SU-DHL-6 (cell line): ENCODE measurements at regions not wholly inside any gene's neighbourhood (a gene's known extent, or its start where the extent isn't known, plus 50 kb on each side); places are given as distances from the start of the nearest gene placed in this dataset.

ENCODE experiments used
- H2AFZ ChIP-seq: fragments of 200-600 bp; sonication (generic); 2 replicates; pipeline ENCODE4 v1.6.1; 2014; ENCODE audit warnings: low read depth, mild to moderate bottlenecking, moderate library complexity, mixed read lengths, antibody characterized with exemption, low read length; ENCODE audit not compliant: severe bottlenecking
- H3F3A ChIP-seq: fragments of 200-600 bp; shearing (Covaris generic); 2 replicates; pipeline ENCODE4 v1.6.0; 2016; ENCODE audit warnings: antibody characterized with exemption, mild to moderate bottlenecking; ENCODE audit not compliant: insufficient read depth
- H3K27ac ChIP-seq: fragments of 200-600 bp; sonication (generic); 2 replicates; pipeline ENCODE4 v1.5.1; 2016; ENCODE audit warnings: low read depth, mild to moderate bottlenecking, low read length, moderate library complexity, mixed read lengths
- H3K27me3 ChIP-seq: fragments of 200-600 bp; sonication (generic), shearing (Covaris generic); 2 replicates; pipeline ENCODE4 v1.6.0; 2014; ENCODE audit warnings: mild to moderate bottlenecking, low read length
- H3K36me3 ChIP-seq: fragments of 200-600 bp; sonication (generic); 2 replicates; pipeline ENCODE4 v1.6.1; 2014; ENCODE audit warnings: mild to moderate bottlenecking, low read length, mixed read lengths
- H3K4me2 ChIP-seq: fragments of 300-600, 200-600 bp; shearing (Covaris generic), sonication (generic); 2 replicates; pipeline ENCODE4 v1.6.0; 2014; ENCODE audit warnings: low read length, low read depth, mild to moderate bottlenecking; ENCODE audit not compliant: poor library complexity, severe bottlenecking
- H3K4me3 ChIP-seq: fragments of 200-600 bp; sonication (generic); 2 replicates; pipeline ENCODE4 v1.5.1; 2014; ENCODE audit warnings: antibody characterized with exemption, low read length, mild to moderate bottlenecking, mixed read lengths; ENCODE audit not compliant: insufficient read depth, poor library complexity, severe bottlenecking
- H3K79me2 ChIP-seq: fragments of 200-600 bp; sonication (generic); 2 replicates; pipeline ENCODE4 v1.6.1; 2014; ENCODE audit warnings: mild to moderate bottlenecking, low read length, moderate library complexity; ENCODE audit not compliant: insufficient read depth
- H3K9ac ChIP-seq: fragments of 200-600 bp; sonication (generic); 2 replicates; pipeline ENCODE4 v1.7.0; 2014; ENCODE audit warnings: mild to moderate bottlenecking, low read length
- H3K9me2 ChIP-seq: fragments of 200-600 bp; sonication (generic); replicated peaks from 2 replicates; pipeline ENCODE4 v1.6.1; 2014; ENCODE audit warnings: low read length; ENCODE audit not compliant: insufficient read depth
- H3K9me3 ChIP-seq: fragments of 200-600 bp; sonication (generic); 2 replicates; pipeline ENCODE4 v1.6.1; 2014; ENCODE audit warnings: low read length, mixed read lengths; ENCODE audit not compliant: insufficient read depth
- H4K20me1 ChIP-seq: fragments of 200-600 bp; sonication (generic); 2 replicates; pipeline ENCODE4 v1.6.1; 2014; ENCODE audit warnings: low read depth, mild to moderate bottlenecking, antibody characterized with exemption, low read length, moderate library complexity, mixed read lengths
- CTCF ChIP-seq: fragments of 200-600 bp; sonication (generic); IDR thresholded peaks from one replicate; pipeline ENCODE4 v1.5.1; 2017; ENCODE audit warnings: antibody characterized with exemption, mild to moderate bottlenecking, low read length, moderate library complexity; ENCODE audit not compliant: insufficient read depth, poor library complexity, severe bottlenecking
- EZH2phosphoT487 ChIP-seq: fragments of 200-600 bp; sonication (generic), shearing (Covaris generic); conservative IDR thresholded peaks from 2 replicates; pipeline ENCODE4 v1.6.1; 2018; ENCODE audit warnings: mild to moderate bottlenecking, antibody characterized with exemption, low read length, moderate library complexity, mixed read lengths

- H3K9me2 ChIP-seq: no peaks in the 10 kb centered on the region
- TF ChIP-seq EZH2phosphoT487 (no peak), CTCF (no peak)
- no peaks in the 10 kb centered on the region for H3K27me3 ChIP-seq
- H4K20me1 ChIP-seq: no peaks in the 10 kb centered on the region
- no peak overlapping the region for H2AFZ ChIP-seq
- H3K4me2 ChIP-seq: no peak overlapping the region
- no peak overlapping the region for H3K4me3 ChIP-seq
- no peaks in the 10 kb centered on the region for H3F3A ChIP-seq
- no peak overlapping the region for H3K9ac ChIP-seq
- no peaks in the 10 kb centered on the region for H3K79me2 ChIP-seq
- no peaks in the 10 kb centered on the region for H3K9me3 ChIP-seq
- H3K27ac ChIP-seq: no peak overlapping the region
- H3K36me3 ChIP-seq: no peaks in the 10 kb centered on the region
These were observed 285.8 kb upstream of the SULF2 start for GRCh38 chr20:48070991-48071652.

GRCh38 chr20:48069596-48069995 is 284.3 kb upstream of the SULF2 start:
- Histone ChIP-seq H3K4me3 (no peak overlapping the region), H4K20me1 (no peaks in the 10 kb centered on the region), H3K9me3 (no peaks in the 10 kb centered on the region), H2AFZ (no peak overlapping the region), H3K9me2 (no peaks in the 10 kb centered on the region), H3K27ac (no peak overlapping the region), H3K4me2 (no peak overlapping the region), H3K27me3 (no peaks in the 10 kb centered on the region), H3K79me2 (no peaks in the 10 kb centered on the region), H3K9ac (no peak overlapping the region), H3K36me3 (no peaks in the 10 kb centered on the region), H3F3A (no peaks in the 10 kb centered on the region)
- no peak for TF ChIP-seq CTCF
- TF ChIP-seq EZH2phosphoT487: no peak

GRCh38 chr20:48066851-48067250 is 281.6 kb upstream of the SULF2 start:
- Histone ChIP-seq H3K9ac (no peak overlapping the region), H3K27me3 (no peaks in the 10 kb centered on the region), H4K20me1 (no peaks in the 10 kb centered on the region), H3K79me2 (no peaks in the 10 kb centered on the region), H3K27ac (no peak overlapping the region), H3K4me2 (no peak overlapping the region), H3K9me3 (no peaks in the 10 kb centered on the region), H3K9me2 (no peaks in the 10 kb centered on the region), H3K4me3 (no peak overlapping the region), H2AFZ (no peak overlapping the region), H3F3A (no peaks in the 10 kb centered on the region), H3K36me3 (no peaks in the 10 kb centered on the region)
- no peak for TF ChIP-seq CTCF
- no peak for TF ChIP-seq EZH2phosphoT487
